ENCODE measurements at regions not wholly inside any gene's neighbourhood (a gene's known extent, or its start where the extent isn't known, plus 50 kb on each side); places are given as distances from the start of the nearest gene placed in this dataset.
"Not testable (repeated sequence)": the region's sequence is repeated elsewhere in the genome, so short reads cannot be mapped to it uniquely, and the experiment has no call there.

DNA sequence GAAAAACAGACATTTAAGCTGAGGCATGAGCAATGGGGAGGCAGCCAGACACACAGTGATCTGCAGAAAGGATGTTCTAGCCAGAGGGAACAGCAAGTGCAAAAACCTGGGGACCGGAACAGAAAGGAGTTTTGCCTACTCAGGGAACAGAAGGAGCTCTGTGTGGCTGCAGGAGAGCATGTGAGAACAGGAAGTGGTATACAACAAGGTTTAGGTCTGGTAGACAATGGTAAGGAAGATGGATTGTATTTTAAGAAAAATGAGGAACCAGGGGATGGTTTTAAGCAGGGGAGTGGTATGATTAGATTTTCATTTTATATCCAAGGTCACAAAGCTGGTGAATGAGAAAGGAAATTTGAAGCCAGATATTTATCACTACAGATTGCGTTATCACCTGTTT is 157.5 kb downstream of the UNC5CL start:
- no peak for DNase-seq

DNA sequence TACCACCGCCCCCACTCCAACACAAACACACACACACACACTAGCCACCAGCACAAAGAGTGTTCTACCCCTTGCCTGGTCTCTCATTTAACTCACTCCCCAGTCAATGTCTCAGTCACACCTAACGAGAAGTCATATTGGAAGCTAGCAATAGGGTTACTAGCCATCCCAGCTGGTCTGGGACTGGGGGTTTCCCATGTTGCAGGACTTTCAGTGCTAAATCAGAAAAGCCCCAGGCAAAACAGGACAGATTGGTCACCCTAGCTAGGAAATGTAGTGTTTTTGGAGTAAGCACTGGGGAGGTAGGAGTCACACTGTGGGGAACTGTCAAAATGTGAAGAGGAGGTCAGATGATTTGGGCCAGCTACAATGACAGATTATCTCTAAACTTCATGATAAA is 158.1 kb downstream of the UNC5CL start:
- no peak for DNase-seq

DNA sequence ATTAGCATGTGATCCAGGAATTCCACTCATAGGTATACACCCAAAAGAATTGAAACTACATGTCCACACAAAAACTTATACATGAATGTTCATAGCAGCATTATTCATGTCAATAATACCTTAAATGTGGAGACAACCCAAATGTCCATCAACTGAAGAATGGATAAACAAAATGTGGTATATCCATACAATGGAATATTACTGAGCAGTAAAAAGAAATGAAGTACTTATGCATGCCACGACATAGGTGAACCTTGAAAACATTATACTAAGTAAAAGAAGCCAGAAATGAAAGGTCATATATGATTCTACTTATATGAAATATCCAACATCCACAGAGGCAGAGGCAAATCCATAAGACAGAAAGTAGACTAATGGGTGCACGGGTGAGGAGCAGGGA is 159.9 kb downstream of the UNC5CL start:
- DNase-seq = no peak

DNA sequence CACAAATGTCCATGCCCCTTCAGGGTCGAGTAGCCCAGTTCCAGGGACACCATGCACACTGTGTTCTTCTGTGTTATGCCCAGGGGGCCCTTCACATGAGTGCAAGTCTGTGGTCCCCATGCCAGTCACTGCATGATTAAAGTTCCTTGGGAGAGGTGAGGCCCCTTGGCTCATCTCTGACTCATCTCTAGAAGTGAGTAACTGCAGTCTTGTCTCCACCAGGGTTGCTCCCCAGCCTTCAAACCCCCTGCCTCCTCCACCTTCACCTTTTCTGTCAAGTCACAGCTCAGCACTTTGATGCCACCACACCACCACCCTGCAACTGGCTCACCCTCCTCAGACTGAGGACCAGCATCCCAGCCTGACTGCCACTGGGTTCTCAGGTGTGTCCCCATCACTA is 161.7 kb downstream of the UNC5CL start:
- DNase-seq = no peak

DNA sequence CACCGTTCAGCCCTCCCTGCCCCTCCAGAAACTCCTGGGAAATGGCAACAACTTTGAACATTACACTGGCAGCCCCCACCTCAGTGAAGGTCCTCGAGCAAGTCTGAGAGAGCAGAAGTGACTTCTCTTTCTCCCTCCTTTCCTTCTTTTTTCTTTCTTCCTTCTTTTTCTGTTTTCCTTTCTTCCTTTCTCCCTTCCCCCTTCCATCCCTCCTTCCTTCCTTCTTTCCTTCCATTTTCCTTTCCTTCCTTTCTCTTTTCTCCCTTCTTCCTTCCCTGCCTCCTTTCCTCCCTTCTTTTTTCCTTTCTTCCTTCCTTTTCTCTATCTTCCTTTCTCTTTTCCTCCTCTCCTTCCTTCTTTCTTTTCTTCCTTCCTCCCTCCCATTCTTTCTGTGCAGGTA is 162.7 kb downstream of the UNC5CL start:
- no peak for DNase-seq

DNA sequence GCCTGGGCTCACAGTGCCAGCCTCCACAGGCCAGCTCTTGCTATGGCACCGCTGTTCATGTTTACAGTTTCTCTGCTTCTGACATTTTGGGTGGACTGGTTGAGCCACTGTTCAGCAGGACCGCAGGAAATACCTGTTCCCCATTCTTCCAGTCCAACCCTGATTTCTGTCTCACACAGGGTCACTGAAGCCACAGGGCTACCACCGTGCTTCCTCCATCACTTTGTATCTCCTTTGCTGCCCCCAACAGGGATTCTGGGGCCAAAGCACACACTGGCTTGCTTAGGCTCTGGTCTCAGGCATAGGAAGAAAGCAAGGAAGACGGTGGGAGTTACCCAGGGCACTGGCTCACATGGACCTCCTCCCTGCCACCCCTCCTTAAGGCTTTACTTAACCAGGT is 164.5 kb downstream of the UNC5CL start:
- no peak for DNase-seq

DNA sequence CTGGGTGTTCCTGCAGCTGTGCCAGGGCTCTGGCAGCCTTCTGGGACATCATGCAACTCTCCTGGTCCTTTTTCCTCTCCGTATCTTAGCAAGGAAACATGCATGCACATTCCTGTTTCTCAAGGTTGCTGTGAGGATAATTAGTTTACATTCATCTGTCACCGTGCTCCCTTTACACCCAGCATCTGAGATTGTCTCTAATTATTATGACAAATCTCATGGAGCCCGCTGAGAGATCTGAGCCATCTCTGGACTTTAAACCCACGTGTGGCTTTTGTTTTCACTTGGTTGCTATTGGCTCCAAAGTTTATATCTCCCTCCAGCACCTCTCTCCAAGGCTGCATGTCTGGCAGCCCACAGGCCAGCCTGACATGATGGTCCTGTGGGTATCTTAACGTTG is 167.6 kb downstream of the UNC5CL start:
- DNase-seq = no peak

DNA sequence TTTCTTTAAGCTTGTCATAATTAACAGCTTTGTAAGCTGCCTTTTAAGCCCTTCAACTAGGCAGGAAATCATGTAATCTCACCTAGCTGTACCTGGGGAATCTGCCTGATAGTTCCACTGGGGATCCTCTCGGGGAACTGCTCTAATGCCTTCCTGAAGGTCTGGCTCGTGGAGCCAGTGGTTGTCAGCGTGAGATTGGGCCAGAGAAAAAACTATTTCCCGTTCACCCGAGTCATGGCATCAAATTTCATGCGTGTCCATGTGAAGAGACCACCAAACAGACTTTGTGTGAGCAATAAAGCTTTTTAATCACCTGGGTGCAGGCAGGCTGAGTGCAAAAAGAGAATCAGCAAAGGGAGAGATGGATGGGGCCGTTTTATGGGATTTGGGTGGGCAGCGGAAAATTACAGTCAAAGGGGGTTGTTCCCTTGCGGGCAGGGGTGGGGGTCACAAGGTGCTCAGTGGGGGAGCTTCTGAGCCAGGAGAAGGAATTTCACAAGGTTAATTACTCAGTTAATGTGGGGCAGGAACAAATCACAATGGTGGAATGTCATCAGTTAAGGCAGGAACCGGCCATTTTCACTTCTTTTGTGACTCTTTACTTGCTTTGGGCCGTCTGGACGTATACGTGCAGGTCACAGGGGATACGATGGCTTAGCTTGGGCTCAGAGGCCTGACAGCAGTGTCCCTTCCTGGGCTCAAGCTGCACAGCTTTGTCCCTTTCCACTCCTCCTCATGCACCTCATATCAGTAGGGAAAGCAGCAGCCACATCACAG is 170.7 kb downstream of the UNC5CL start:
- DNase-seq = not testable (repeated sequence)

DNA sequence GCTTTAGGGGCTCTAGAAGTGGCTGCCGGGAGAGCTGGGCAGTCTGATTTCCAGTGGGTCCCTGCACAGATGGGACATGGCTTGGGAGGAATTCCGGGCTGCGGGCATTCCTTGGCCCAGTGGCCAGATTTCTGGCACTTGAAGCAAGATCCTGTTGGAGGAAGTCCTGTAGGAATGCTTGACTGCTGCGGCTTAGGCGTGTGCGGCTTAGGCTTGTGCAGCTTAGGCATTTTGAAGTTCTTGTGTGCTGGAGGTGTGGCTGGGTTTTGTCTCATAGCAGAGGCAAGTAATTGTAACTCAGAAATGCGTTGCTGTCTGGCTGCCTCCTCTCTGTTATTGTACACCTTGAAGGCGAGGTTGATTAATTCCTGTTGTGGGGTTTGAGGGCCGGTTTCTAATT is 171.5 kb downstream of the UNC5CL start:
- not testable (repeated sequence) for DNase-seq

DNA sequence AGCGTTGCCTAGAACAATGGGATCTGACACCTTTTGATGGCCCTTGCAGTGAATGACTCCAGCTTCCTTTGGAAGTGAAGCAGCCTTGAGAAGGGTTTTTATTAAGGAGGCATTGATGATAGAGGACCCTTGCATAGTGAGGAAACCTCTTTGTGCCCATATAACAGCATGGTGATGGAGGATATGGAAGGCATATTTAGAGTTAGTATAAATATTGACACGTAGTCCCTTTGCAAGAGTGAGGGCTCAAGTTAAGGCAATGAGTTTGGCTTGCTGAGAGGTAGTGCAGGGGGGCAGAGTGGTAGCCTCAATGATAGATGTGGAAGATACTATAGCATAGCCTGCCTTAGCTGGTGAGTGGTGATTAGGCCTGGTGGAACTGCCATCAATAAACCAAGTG is 173.8 kb downstream of the UNC5CL start:
- DNase-seq = not testable (repeated sequence)

DNA sequence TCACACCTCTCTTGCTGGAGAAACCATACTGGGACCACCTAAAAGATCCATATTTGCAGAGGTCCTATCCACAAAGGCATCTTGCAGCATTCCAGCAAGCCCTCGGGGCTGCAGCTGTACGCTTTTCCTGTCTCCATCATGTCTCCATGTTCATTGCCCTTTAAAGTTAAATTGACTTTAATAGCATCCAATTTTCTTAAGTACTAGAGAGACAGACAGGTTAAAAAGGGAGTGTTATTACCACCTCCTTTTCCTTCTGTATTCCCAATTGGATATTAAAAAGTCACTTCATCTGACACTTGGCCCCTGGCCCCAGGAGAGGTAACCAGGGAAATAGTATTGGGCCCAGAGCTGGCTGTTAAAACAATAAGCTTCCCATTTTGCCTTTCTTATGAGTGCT is 178.6 kb downstream of the UNC5CL start:
- no peak for DNase-seq

DNA sequence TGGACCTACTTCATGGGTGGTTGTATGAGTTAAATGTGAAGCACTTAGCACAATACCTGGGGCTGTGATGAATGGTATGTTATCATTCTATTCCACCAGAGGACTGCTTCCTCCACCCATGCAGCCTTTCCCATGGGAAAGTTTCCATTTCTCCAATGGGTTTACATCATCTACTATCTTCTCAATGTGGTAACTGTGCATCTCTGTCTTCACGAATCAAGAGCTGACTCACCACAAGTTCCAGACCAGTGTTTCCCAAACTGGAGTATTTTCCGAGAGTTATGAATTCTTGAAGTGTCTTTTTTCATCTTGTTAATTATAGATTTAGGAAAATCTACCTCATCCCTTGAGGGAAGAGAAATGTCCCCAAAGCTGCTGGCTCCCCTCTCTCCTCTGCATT is 182.8 kb downstream of the UNC5CL start:
- peak; percentile 21 for DNase-seq

DNA sequence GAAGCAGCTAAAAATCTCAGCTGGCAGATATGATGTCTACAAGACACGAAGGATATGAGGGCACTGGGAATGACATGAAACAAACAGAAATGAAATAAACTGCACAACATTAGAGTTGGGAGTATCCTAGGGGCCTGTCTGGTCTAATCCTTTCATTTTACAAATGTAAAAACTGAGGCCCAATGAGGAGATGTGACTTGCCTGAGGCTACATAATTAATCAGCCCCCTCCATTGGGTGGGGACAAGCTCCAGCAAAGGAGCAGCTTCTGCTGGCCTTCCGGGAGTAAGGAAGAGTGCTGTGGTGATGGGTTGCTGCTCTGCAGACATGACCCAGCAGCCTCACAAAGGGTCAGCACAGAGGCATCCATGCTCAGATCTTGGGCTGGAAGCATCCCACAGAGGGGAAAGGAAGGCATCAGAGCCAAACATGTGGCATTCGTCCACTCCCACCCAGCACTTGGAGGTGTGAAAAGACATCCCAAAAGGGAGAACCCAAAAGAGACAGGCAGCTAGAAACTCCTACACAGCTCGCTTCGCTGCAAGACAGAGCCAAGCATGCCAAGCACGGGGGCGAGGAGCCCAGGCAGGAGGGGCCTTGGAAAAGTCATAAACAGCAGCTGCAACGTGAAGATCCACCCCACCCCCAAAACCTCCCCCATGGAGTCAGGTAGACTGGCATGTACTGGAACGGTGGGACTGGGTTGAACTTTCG is 183.7 kb downstream of the UNC5CL start:
- DNase-seq = no peak

DNA sequence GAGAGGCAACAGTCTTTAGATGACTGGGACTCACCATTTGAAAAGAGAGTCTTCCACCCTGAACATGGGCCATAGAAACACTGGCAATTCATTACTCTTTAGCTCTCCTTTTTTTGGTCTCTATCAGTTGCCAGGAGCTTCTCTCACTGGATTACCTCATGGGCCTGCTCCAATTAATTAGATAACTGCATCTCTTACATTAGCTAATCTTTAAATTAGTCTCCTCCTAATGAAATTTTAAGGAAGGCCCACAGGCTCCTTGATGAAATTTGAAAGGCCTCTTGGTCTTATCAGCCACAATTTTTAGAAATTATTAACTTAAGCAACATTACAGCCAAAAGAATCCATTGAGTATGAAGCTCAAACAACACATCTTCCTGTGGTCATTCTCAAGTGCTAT is 184.4 kb downstream of the UNC5CL start:
- DNase-seq = no peak

DNA sequence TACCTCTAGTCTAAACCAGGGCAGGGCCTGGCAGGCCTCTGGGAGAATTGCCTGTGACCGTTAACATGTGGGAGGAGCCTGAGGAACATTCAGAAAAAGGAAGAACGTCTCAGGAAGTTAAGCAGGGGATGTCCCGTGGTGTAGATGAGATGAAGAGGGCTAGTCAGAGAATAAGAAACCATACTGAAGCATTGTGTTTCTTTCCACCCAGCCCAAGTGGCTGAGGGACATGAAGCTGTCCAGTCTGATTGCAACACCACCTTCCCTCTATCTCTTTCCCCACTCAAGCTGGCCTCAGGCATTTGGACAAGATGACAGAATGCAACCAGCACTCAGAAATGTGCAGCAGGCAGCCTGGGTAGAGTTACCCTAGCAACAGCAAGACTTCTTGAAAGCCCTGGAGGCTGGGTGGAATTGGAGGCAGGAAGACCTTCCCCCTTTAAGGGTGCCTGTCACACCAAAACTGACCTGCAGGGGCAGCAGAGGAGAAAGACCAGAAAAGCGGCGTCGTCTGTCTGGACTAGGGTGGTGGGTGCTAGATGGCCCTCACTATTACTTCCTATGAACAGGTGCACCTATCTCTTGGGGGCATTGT is 186.1 kb downstream of the UNC5CL start:
- no peak for DNase-seq

DNA sequence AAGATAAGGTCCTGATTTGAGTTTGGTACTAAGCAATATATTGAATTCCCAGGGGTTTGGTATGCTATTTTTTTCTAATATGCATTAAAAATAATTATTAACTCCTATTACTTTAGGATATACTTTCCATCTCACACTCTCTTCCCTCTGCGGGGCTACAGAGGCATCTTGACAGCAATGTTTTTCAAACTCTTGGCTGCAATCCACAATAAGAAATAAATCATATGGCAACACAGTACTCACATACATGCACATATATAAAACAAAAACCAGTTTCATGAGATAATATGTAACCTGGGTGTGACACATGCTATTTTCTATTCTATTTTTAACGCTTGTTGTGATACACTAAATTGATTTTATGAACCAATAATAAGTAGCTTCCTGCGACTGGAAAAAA is 189.5 kb downstream of the UNC5CL start:
- DNase-seq = no peak

DNA sequence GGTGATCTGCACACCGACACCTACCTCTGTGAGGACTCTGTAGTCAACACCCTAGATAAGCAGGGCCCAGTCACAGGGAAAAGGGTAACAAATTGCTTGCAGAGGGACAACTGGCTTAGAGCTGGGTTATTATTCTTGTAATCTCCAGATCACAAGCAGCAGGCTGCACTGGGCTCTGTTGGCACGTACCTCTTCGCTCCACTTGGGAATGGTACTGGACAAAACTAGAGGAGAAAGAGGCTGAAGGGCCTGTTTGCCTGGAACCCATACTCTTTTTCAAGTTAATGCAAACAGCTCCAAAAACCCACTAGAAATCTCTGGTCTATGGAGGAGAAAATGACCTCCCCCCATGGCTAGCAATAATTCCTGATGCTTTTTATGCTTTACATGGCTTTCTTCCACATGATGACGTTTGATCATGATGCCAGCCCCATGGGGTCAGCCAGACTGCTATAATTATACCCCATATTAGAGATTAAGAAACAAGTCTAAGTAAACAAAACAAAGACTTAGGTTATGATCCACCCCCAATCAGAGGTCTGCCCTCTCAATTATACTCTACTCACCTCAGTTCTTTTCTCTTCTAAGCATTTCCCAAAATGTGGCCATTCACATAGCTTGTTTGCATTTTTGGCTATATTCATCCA is 190.0 kb downstream of the UNC5CL start:
- DNase-seq = no peak

DNA sequence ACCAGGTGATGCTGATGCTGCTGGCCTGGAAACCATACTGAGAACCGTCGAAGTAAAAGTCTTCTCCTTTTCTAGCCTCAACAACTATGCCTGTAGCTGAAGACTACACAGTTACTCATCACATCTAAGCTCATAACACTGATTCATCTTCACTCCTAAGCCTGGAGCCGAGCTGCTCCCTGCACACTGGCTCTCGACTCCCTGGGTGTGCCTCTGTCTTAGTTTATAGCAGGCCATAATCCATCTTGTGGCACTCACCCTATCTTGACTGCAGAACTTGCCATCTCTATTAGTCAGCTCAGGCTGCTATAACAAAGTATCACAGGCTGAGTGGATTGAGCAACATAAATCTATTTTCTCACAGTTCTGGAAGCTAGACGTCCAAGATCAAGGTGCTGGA is 191.0 kb downstream of the UNC5CL start:
- peak; percentile 21 for DNase-seq

DNA sequence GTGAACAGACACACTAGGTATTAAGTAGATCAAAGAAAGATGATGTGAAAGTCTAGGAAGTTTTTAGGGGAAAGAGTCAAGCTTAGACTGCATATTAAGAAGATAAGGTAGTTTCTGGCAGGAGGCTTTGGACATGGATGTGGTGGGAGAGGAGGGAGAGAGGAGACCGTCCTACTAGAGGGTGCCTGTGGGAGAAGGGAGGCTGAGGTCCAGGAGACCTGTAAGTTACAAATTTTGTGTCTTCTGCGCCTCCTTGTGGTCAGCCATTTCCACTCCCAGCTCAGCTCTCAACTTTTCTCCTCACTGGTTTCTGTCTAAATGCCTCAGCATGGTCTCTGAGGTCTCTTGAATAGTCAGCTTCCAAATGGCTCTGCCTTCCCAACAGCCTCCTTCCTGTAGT is 193.5 kb downstream of the UNC5CL start:
- DNase-seq = peak; percentile 36

DNA sequence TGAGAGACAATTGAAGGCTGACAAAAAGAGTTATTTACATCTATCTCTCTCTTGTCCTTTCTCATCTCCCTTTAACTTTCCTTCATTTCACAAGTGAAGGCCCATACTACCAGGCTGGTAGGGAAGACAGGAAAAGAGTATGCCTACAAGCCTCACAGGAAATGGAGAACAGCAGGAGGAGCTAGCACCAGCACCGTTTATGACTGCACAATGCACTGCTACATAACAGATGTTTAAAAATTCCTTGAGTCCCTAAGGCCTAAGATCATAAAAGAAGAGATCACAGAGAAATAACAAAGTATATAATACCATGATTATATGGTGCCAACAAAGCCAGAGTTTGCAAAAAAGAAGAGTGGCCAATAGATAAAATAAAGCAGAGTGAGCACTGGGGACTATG is 194.8 kb downstream of the UNC5CL start:
- DNase-seq = no peak

DNA sequence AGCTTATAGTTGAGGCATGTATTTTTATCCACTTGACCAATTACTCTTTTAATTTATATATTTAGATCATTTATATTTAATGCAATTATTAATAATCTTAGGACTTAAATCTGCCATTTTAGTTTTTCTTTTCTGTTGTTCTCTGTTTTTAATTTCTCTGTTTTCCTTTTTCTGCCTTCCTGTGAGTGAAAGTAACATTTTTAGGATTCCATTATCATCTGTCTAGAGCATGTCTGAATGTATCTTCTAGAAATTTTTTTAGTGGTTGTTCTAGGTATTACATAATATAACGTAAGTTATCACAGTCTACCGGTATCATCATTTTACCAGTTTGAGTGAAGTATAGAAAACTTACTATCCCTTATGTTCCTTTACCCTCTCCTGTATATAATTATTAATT is 197.3 kb downstream of the UNC5CL start:
- DNase-seq = no peak

DNA sequence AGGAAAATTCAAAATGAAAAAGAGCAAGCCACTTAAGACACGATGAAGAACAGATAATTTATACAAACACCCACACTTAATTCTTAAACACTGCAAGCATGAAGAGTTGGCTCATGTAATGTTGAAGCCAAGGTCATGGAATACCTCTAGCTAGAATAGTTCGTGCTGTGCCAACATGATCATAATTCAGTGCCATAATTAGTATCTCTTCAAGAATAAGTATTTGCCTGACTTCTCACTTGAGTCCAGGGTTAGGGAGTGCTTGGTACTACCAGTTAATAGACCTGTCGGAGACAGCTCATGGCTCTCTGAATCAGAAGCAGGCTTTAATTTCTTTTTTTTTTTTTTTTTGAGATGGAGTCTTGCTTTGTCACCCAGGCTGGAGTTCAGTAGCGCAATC is 206.3 kb downstream of the UNC5CL start:
- no peak for DNase-seq

DNA sequence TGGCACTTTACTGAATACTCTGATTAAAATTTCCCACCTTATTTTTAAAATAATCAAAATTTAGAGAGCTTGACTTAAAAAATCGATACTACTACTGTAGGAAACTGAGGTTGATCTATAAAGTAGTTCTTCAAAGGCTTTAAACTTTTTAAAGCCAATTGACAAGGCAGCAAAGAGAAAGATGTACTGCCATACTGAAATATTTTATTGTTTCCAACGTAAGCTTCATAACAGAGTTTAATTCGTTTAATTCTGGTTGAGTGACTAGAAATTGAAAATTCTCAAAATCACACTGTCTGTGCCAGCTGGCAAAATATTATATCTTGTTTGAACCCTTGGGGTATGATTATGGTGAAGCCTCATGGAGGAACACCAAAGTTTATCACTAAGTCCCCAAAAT is 207.6 kb downstream of the UNC5CL start:
- DNase-seq = no peak

DNA sequence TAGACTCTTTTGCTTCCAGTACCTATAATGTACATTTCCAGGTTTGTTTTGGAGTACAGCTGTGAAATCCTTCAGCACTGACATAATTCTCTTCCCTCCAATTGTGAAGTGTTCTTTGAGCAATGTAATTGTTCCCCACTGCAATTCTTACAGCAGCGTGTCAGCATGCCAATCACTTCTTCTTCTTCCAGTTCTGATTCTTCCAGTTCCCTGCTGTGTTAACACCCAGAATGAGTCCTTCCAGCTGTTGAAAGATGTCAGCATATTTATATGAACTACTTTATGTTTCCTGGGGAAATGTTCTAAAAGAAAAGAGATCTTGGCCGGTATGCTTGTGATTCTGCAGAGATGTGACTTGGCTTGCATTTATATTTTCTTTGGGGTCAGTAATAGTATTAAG is 213.9 kb downstream of the UNC5CL start:
- no peak for DNase-seq
